ENCODE measurements at regions not wholly inside any gene's neighbourhood (a gene's known extent, or its start where the extent isn't known, plus 50 kb on each side); places are given as distances from the start of the nearest gene placed in this dataset.

GRCh38 chr10:4035599-4035945, 250.6 kb upstream of the KLF6 start:
- Histone ChIP-seq H3K4me1 (ENCODE audit: insufficient read depth, poor library complexity, severe bottlenecking) (no peaks in the 10 kb centered on the region), H3K27me3 (ENCODE audit: insufficient read depth, poor library complexity, severe bottlenecking) (no peaks in the 10 kb centered on the region), H3K27ac (ENCODE audit: poor library complexity, severe bottlenecking) (no peak overlapping the region), H3K4me3 (ENCODE audit: severe bottlenecking) (no peak overlapping the region), H3K9me3 (ENCODE audit: severe bottlenecking) (no peaks in the 10 kb centered on the region), H3K36me3 (ENCODE audit: low read depth) (no peaks in the 10 kb centered on the region)
- ATAC-seq (ENCODE audit: low read depth), result no peak
- no peak for DNase-seq (ENCODE audit: low spot score)
- TF ChIP-seq CTCF (IDR thresholded peaks at IDR 0.05; ENCODE audit: poor library complexity, severe bottlenecking), result no peak

- Histone ChIP-seq H3K36me3 (ENCODE audit: low read depth) (no peaks in the 10 kb centered on the region), H3K27me3 (ENCODE audit: insufficient read depth, poor library complexity, severe bottlenecking) (no peaks in the 10 kb centered on the region), H3K4me1 (ENCODE audit: insufficient read depth, poor library complexity, severe bottlenecking) (no peaks in the 10 kb centered on the region), H3K9me3 (ENCODE audit: severe bottlenecking) (no peaks in the 10 kb centered on the region), H3K4me3 (ENCODE audit: severe bottlenecking) (no peak overlapping the region), H3K27ac (ENCODE audit: poor library complexity, severe bottlenecking) (no peak overlapping the region)
- DNase-seq (ENCODE audit: low spot score) (no peak), ATAC-seq (ENCODE audit: low read depth) (no peak)
- TF ChIP-seq CTCF (IDR thresholded peaks at IDR 0.05; ENCODE audit: poor library complexity, severe bottlenecking), result no peak
Measured at GRCh38 chr10:4034907-4035598, 250.0 kb upstream of the KLF6 start.

GRCh38 chr10:4033341-4033896, 248.4 kb upstream of the KLF6 start:
- H3K27ac ChIP-seq (ENCODE audit: poor library complexity, severe bottlenecking), result no peak overlapping the region
- H3K27me3 ChIP-seq (ENCODE audit: insufficient read depth, poor library complexity, severe bottlenecking), result no peaks in the 10 kb centered on the region
- DNase-seq (ENCODE audit: low spot score), result no peak
- no peak overlapping the region for H3K4me3 ChIP-seq (ENCODE audit: severe bottlenecking)
- H3K4me1 ChIP-seq (ENCODE audit: insufficient read depth, poor library complexity, severe bottlenecking), result no peaks in the 10 kb centered on the region
- H3K9me3 ChIP-seq (ENCODE audit: severe bottlenecking), result no peaks in the 10 kb centered on the region
- no peak for ATAC-seq (ENCODE audit: low read depth)
- no peak for TF ChIP-seq CTCF (IDR thresholded peaks at IDR 0.05; ENCODE audit: poor library complexity, severe bottlenecking)
- H3K36me3 ChIP-seq (ENCODE audit: low read depth), result no peaks in the 10 kb centered on the region

GRCh38 chr10:4029866-4030265, 244.9 kb upstream of the KLF6 start:
- H3K36me3 ChIP-seq (ENCODE audit: low read depth), result no peaks in the 10 kb centered on the region
- DNase-seq (ENCODE audit: low spot score) (no peak), ATAC-seq (ENCODE audit: low read depth) (no peak)
- H3K27me3 ChIP-seq (ENCODE audit: insufficient read depth, poor library complexity, severe bottlenecking), result no peaks in the 10 kb centered on the region
- TF ChIP-seq CTCF (IDR thresholded peaks at IDR 0.05; ENCODE audit: poor library complexity, severe bottlenecking), result no peak
- H3K4me3 ChIP-seq (ENCODE audit: severe bottlenecking), result no peak overlapping the region
- H3K4me1 ChIP-seq (ENCODE audit: insufficient read depth, poor library complexity, severe bottlenecking), result no peaks in the 10 kb centered on the region
- no peak overlapping the region for H3K27ac ChIP-seq (ENCODE audit: poor library complexity, severe bottlenecking)
- H3K9me3 ChIP-seq (ENCODE audit: severe bottlenecking), result no peaks in the 10 kb centered on the region

GRCh38 chr10:4028854-4029583, 244.0 kb upstream of the KLF6 start:
- Histone ChIP-seq H3K27ac (ENCODE audit: poor library complexity, severe bottlenecking) (no peak overlapping the region), H3K4me1 (ENCODE audit: insufficient read depth, poor library complexity, severe bottlenecking) (no peaks in the 10 kb centered on the region), H3K36me3 (ENCODE audit: low read depth) (no peaks in the 10 kb centered on the region), H3K4me3 (ENCODE audit: severe bottlenecking) (no peak overlapping the region), H3K9me3 (ENCODE audit: severe bottlenecking) (no peaks in the 10 kb centered on the region), H3K27me3 (ENCODE audit: insufficient read depth, poor library complexity, severe bottlenecking) (no peaks in the 10 kb centered on the region)
- no peak for TF ChIP-seq CTCF (IDR thresholded peaks at IDR 0.05; ENCODE audit: poor library complexity, severe bottlenecking)
- ATAC-seq (ENCODE audit: low read depth), result no peak
- DNase-seq (ENCODE audit: low spot score), result no peak

Measured in RWPE2 (cell line).